Spleen (tissue), 7 donors: ENCODE measurements at regions not wholly inside any gene's neighbourhood (a gene's known extent, or its start where the extent isn't known, plus 50 kb on each side); places are given as distances from the start of the nearest gene placed in this dataset.

ENCODE experiments used
- CTCF ChIP-seq, 11 experiments: fragments of 200-600 bp in 7 of 11; fragments of 450-650 bp in 4 of 11; sonication (generic) in 4 of 11; IDR thresholded peaks in 8 of 11; conservative IDR thresholded peaks in 3 of 11; 1 replicate in 7 of 11; 2 replicates in 4 of 11; pipeline versions ENCODE4 v1.4.0 to v1.8.0; 2016 to 2021; ENCODE audit warnings: antibody characterized with exemption in 11 of 11, inconsistent platforms in 4 of 11, mild to moderate bottlenecking in 1 of 11
- POLR2A ChIP-seq, 3 donors: fragments of 450-650 bp; IDR thresholded peaks; one replicate each; pipeline ENCODE4 v1.5.1; 2017; ENCODE audit warnings: antibody characterized with exemption in 3 of 3, mild to moderate bottlenecking in 1 of 3
- donor health status: DM: no; HTN: no; CAD: no; lungs with moderate emphysema.
- donor health status: DM: no; HTN: no; CAD: no.
- donor health status: DM: no; HTN: no; CAD: no.

GRCh38 chr5:105263515-105263914 lies 1700.9 kb upstream of the NUDT12 start:
- no peak for TF ChIP-seq POLR2A (IDR thresholded peaks at IDR 0.05)
- TF ChIP-seq CTCF (IDR thresholded peaks at IDR 0.05 in 8 of 11, conservative IDR thresholded peaks at IDR 0.05 in 3 of 11): no peak
